Posterior vena cava (tissue), 2 donors: ENCODE measurements at regions not wholly inside any gene's neighbourhood (a gene's known extent, or its start where the extent isn't known, plus 50 kb on each side); places are given as distances from the start of the nearest gene placed in this dataset.
"Not testable (repeated sequence)": the region's sequence is repeated elsewhere in the genome, so short reads cannot be mapped to it uniquely, and the experiment has no call there.

Source experiments
- DNase-seq: peaks from one replicate; pipeline ENCODE4 v3.0.0-alpha.2; 2020; ENCODE audit warnings: low spot score
- intact Hi-C, 2 donors: fragments of 100-400 bp; cut with DNase I; formaldehyde crosslinking; loops; one replicate each; pipeline versions ENCODE4 v1.14.1 to v1.14.2; 2022 to 2023
- donor health status: DM: yes; HTN: yes; CAD: no.
- donor health status: DM: yes; HTN: yes; CAD: no.

- intact Hi-C loops: no loop called here
These were observed 118.7 kb upstream of the TBX18 start for GRCh38 chr6:84882768-84883766.

GRCh38 chr6:84879385-84879784 lies 115.0 kb upstream of the TBX18 start:
- intact Hi-C loops, DNase-seq: not testable (repeated sequence)

More at GRCh38 chr6:84882768-84883766, 118.7 kb upstream of the TBX18 start:
- DNase-seq: no peak

- intact Hi-C loops: no loop called here
- DNase-seq: no peak
These were observed 113.3 kb upstream of the TBX18 start for GRCh38 chr6:84877515-84878210.

GRCh38 chr6:84876723-84877514 lies 112.5 kb upstream of the TBX18 start:
- intact Hi-C loops: no loop called here

GRCh38 chr6:84872996-84873723 lies 108.8 kb upstream of the TBX18 start:
- intact Hi-C loops: loop anchor here in 1 of 2 donors (5.0 kb wide), 1 partner anchor 406 kb away; no protein-coding TSS in a partner anchor
- DNase-seq: no peak

More at GRCh38 chr6:84876723-84877514, 112.5 kb upstream of the TBX18 start:
- DNase-seq: no peak

- intact Hi-C loops: loop anchor here in 1 of 2 donors (5.0 kb wide), 1 partner anchor 405 kb away; no protein-coding TSS in a partner anchor
- DNase-seq: no peak
These were observed 107.5 kb upstream of the TBX18 start for GRCh38 chr6:84871925-84872324.

GRCh38 chr6:84870672-84871071 lies 106.3 kb upstream of the TBX18 start:
- intact Hi-C loops: loop anchor here in 1 of 2 donors (5.0 kb wide), 1 partner anchor 403 kb away; no protein-coding TSS in a partner anchor
- no peak for DNase-seq

- intact Hi-C loops: no loop called here
- DNase-seq: no peak
These were observed 103.8 kb upstream of the TBX18 start for GRCh38 chr6:84868149-84868548.

GRCh38 chr6:84867521-84867920 lies 103.1 kb upstream of the TBX18 start:
- no peak for DNase-seq
- intact Hi-C loops: no loop called here

- intact Hi-C loops: no loop called here
These were observed 102.3 kb upstream of the TBX18 start for GRCh38 chr6:84866715-84867114.

GRCh38 chr6:84865372-84865771 lies 101.0 kb upstream of the TBX18 start:
- intact Hi-C loops, DNase-seq: not testable (repeated sequence)

More at GRCh38 chr6:84866715-84867114, 102.3 kb upstream of the TBX18 start:
- no peak for DNase-seq

- intact Hi-C loops: no loop called here
- DNase-seq: no peak
These were observed 98.4 kb upstream of the TBX18 start for GRCh38 chr6:84862843-84863242.

- intact Hi-C loops: no loop called here
- no peak for DNase-seq
These were observed 96.5 kb upstream of the TBX18 start for GRCh38 chr6:84860920-84861319.

GRCh38 chr6:84860509-84860908 lies 96.1 kb upstream of the TBX18 start:
- intact Hi-C loops: no loop called here
- DNase-seq: no peak

GRCh38 chr6:84854811-84855400 lies 90.5 kb upstream of the TBX18 start:
- intact Hi-C loops: no loop called here
- DNase-seq: no peak

GRCh38 chr6:84853901-84854300 lies 89.5 kb upstream of the TBX18 start:
- intact Hi-C loops: no loop called here
- DNase-seq: no peak

GRCh38 chr6:84848960-84849359 lies 84.6 kb upstream of the TBX18 start:
- DNase-seq: no peak
- intact Hi-C loops: no loop called here
